Panc1 (cell line): ENCODE measurements at regions not wholly inside any gene's neighbourhood (a gene's known extent, or its start where the extent isn't known, plus 50 kb on each side); places are given as distances from the start of the nearest gene placed in this dataset.

Experiments
- ATAC-seq: fragments of 200-7000 bp; cut with Tn5 transposase; 2 replicates; pipeline ENCODE4 v1.9.1; 2020; ENCODE audit warnings: mild to moderate bottlenecking, moderate library complexity
- BruUV-seq: library from RNA; stranded (reverse); fragments of 400-500 nt; replicated peaks from 2 replicates; lab custom pipeline; 2021; lab: Mats Ljungman, UMichigan
- CTCF ChIA-PET: fragments of 300-600 bp; sonication (Branson Sonifier 250); formaldehyde crosslinking; loops from one replicate; lab custom pipeline; 2022; ENCODE audit warnings: antibody characterized with exemption; lab: Charles Lee
- POLR2A ChIA-PET: fragments of 300-600 bp; sonication (Branson Sonifier 250); formaldehyde crosslinking; loops from one replicate; lab custom pipeline; 2022; ENCODE audit warnings: antibody characterized with exemption; lab: Charles Lee
- DNase-seq: peaks from one replicate; pipeline ENCODE4 v3.0.0-alpha.2; 2010; ENCODE audit warnings: low read depth, low spot score
- H3K27ac ChIP-seq: 2 replicates; pipeline ENCODE4 v1.5.1; 2011; ENCODE audit warnings: mild to moderate bottlenecking, low read length, inconsistent platforms
- H3K27me3 ChIP-seq: fragments of 200-500 bp; sonication (Bioruptor generic); 2 replicates; pipeline ENCODE4 v1.6.0; 2014; ENCODE audit warnings: low read length, inconsistent platforms; ENCODE audit not compliant: control insufficient read depth, insufficient read depth
- H3K36me3 ChIP-seq: fragments of 200-500 bp; sonication (Bioruptor generic); 2 replicates; pipeline ENCODE4 v1.5.1; 2014; ENCODE audit warnings: inconsistent platforms, mild to moderate bottlenecking, low read length, moderate library complexity; ENCODE audit not compliant: control insufficient read depth, insufficient read depth
- H3K4me1 ChIP-seq: 2 replicates; pipeline ENCODE4 v1.5.1; 2011; ENCODE audit warnings: inconsistent platforms, mild to moderate bottlenecking, low read length, moderate library complexity; ENCODE audit not compliant: control insufficient read depth, insufficient read depth
- H3K4me3 ChIP-seq, 2 experiments: 2 replicates each; pipeline ENCODE4 v1.5.1; 2011 to 2012; ENCODE audit warnings: low read depth in 2 of 2, low read length in 2 of 2, mild to moderate bottlenecking in 2 of 2, inconsistent platforms in 1 of 2, moderate library complexity in 1 of 2
- H3K9me3 ChIP-seq: fragments of 200-500 bp; sonication (Bioruptor generic); 2 replicates; pipeline ENCODE4 v1.5.1; 2014; ENCODE audit warnings: low read depth, mild to moderate bottlenecking, inconsistent platforms, low read length, moderate library complexity; ENCODE audit not compliant: control insufficient read depth, insufficient read depth
- POLR2AphosphoS5 ChIP-seq: IDR thresholded peaks from 2 replicates; pipeline ENCODE4 v1.6.1; 2012; ENCODE audit warnings: mild to moderate bottlenecking, low read depth, low read length, moderate library complexity
- SIN3A ChIP-seq: IDR thresholded peaks from 2 replicates; pipeline ENCODE4 v1.6.1; 2012; ENCODE audit warnings: low read depth, mild to moderate bottlenecking, low read length, moderate library complexity, borderline replicate concordance; ENCODE audit not compliant: insufficient read depth
- TCF7L2 ChIP-seq: IDR thresholded peaks from 2 replicates; pipeline ENCODE4 v1.6.1; 2011; ENCODE audit warnings: mild to moderate bottlenecking, low read depth, low read length, inconsistent platforms
- in situ Hi-C: cut with HindIII; loops from 2 replicates; pipeline ENCODE4 v1.10.0; 2016; ENCODE audit warnings: low sequenced_read_pairs, low pct_unique_long_range_greater_than_20kb
- intact Hi-C: fragments of 100-400 bp; cut with micrococcal nuclease; formaldehyde crosslinking; loops from one replicate; pipeline ENCODE4 v1.10.0; 2022; ENCODE audit not compliant: unreplicated experiment
- TF ChIP-seq, protein P1 (sequence below): fragments of 450-650 bp; IDR thresholded peaks from 2 replicates; pipeline ENCODE4 v1.5.1; 2017; ENCODE audit warnings: mild to moderate bottlenecking
- TF ChIP-seq, protein P2 (sequence below), 2 experiments: IDR thresholded peaks; 2 replicates each; pipeline ENCODE4 v1.6.1; 2011 to 2012; ENCODE audit warnings: low read depth in 2 of 2, control low read depth in 1 of 2, low read length in 1 of 2, mild to moderate bottlenecking in 1 of 2, moderate library complexity in 1 of 2; ENCODE audit not compliant: insufficient read depth in 1 of 2

DNA sequence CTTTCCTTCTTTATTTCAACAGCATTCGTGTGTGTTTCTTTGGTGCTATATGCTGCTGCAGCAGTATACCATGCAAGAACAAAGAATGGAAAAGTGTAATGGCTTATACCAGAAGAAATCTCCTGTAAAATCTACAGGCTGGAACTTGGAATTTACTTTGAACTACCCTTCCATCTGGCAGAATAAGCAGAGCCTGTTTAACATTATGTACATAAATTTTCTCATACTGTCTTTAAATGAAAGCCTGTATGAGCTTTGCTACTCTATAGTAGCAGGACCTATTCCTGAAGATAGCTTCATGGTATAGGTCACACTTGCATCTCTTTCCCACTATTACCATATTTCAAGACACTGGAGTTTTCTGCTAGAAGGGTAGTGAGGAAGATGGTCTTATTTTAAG lies 522.1 kb upstream of the GHITM start:
- in situ Hi-C loops, result no loop called here
- H3K27ac ChIP-seq, result no peak overlapping the region
- H3K4me1 ChIP-seq, result no peaks in the 10 kb centered on the region
- no peak for DNase-seq
- CTCF ChIA-PET, result no interaction called here
- TF ChIP-seq, protein P1, sequence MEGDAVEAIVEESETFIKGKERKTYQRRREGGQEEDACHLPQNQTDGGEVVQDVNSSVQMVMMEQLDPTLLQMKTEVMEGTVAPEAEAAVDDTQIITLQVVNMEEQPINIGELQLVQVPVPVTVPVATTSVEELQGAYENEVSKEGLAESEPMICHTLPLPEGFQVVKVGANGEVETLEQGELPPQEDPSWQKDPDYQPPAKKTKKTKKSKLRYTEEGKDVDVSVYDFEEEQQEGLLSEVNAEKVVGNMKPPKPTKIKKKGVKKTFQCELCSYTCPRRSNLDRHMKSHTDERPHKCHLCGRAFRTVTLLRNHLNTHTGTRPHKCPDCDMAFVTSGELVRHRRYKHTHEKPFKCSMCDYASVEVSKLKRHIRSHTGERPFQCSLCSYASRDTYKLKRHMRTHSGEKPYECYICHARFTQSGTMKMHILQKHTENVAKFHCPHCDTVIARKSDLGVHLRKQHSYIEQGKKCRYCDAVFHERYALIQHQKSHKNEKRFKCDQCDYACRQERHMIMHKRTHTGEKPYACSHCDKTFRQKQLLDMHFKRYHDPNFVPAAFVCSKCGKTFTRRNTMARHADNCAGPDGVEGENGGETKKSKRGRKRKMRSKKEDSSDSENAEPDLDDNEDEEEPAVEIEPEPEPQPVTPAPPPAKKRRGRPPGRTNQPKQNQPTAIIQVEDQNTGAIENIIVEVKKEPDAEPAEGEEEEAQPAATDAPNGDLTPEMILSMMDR, result no peak
- TF ChIP-seq SIN3A, result no peak
- TF ChIP-seq, protein P2, sequence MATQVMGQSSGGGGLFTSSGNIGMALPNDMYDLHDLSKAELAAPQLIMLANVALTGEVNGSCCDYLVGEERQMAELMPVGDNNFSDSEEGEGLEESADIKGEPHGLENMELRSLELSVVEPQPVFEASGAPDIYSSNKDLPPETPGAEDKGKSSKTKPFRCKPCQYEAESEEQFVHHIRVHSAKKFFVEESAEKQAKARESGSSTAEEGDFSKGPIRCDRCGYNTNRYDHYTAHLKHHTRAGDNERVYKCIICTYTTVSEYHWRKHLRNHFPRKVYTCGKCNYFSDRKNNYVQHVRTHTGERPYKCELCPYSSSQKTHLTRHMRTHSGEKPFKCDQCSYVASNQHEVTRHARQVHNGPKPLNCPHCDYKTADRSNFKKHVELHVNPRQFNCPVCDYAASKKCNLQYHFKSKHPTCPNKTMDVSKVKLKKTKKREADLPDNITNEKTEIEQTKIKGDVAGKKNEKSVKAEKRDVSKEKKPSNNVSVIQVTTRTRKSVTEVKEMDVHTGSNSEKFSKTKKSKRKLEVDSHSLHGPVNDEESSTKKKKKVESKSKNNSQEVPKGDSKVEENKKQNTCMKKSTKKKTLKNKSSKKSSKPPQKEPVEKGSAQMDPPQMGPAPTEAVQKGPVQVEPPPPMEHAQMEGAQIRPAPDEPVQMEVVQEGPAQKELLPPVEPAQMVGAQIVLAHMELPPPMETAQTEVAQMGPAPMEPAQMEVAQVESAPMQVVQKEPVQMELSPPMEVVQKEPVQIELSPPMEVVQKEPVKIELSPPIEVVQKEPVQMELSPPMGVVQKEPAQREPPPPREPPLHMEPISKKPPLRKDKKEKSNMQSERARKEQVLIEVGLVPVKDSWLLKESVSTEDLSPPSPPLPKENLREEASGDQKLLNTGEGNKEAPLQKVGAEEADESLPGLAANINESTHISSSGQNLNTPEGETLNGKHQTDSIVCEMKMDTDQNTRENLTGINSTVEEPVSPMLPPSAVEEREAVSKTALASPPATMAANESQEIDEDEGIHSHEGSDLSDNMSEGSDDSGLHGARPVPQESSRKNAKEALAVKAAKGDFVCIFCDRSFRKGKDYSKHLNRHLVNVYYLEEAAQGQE (IDR thresholded peaks at IDR 0.05; ENCODE audit: insufficient read depth in 1 of 2, low read depth in 2 of 2, low read length in 1 of 2), result no peak
- no peak for TF ChIP-seq POLR2AphosphoS5
- TF ChIP-seq TCF7L2, result no peak
- H3K4me3 ChIP-seq, result no peak overlapping the region
- ATAC-seq, result no peak
- no peaks in the 10 kb centered on the region for H3K9me3 ChIP-seq
- no TSS peak for BruUV-seq
- intact Hi-C loops, result no loop called here
- H3K27me3 ChIP-seq, result no peaks in the 10 kb centered on the region
- POLR2A ChIA-PET, result no interaction called here
- H3K36me3 ChIP-seq, result no peaks in the 10 kb centered on the region

DNA sequence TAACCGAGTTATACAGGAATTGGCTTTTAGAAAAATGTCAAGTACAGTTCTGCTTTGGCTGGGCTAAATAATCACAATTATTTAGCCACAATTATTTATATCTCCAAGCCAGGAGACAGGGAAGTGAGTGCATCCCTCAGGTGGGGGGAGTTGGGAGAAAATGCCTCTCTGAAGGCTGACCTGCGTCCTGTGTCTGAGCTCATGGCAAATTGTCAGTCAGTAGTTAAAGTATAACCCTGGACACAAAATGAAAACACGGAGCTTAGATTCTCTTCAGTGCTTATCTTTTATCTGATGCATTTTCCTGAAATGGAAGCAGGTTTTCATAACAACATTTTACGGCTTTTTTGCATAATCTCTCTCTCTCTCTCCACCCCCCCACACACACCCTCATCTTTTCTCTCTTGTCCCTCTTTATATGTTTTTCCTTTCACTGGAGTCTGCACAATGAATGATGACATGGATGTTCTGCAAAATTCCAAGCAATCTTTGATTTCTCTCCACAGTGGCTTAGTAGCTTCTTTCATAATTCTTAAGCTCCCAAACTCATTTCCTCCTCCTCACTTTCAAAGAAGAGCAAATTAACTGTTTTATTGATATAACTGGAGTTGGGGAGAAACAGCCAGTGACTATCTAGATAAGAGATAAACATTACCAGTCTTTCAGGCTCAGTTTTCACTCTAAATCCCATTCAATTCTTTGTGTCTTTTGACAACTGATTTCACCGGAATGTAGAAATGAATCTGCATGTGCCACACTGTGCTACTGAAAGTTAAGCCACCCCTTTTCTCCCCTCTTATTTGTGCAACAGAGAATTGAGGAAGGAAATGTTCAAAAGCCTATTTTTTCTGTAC lies 521.4 kb upstream of the GHITM start:
- intact Hi-C loops, result no loop called here
- no peak for DNase-seq
- ATAC-seq, result no peak
- no peaks in the 10 kb centered on the region for H3K4me1 ChIP-seq
- ChIA-PET CTCF (no interaction called here), POLR2A (no interaction called here)
- no peak overlapping the region for H3K27ac ChIP-seq
- BruUV-seq, result no TSS peak
- H3K27me3 ChIP-seq, result no peaks in the 10 kb centered on the region
- no peaks in the 10 kb centered on the region for H3K9me3 ChIP-seq
- no peak for TF ChIP-seq POLR2AphosphoS5
- TF ChIP-seq SIN3A, result no peak
- TF ChIP-seq TCF7L2, result no peak
- TF ChIP-seq, protein P2 (IDR thresholded peaks at IDR 0.05; ENCODE audit: insufficient read depth in 1 of 2, low read depth in 2 of 2, low read length in 1 of 2), result no peak
- TF ChIP-seq, protein P1, result no peak
- H3K4me3 ChIP-seq, result no peak overlapping the region
- H3K36me3 ChIP-seq, result no peaks in the 10 kb centered on the region
- in situ Hi-C loops, result no loop called here
